Endodermal cell (in vitro differentiated cells): ENCODE measurements at regions not wholly inside any gene's neighbourhood (a gene's known extent, or its start where the extent isn't known, plus 50 kb on each side); places are given as distances from the start of the nearest gene placed in this dataset.

Source experiments
- DNase-seq: peaks from one replicate; pipeline ENCODE4 v3.0.0-alpha.2; 2017
- H3K27ac ChIP-seq: 2 replicates; pipeline ENCODE4 v1.5.1; 2013; ENCODE audit warnings: mild to moderate bottlenecking, low read depth, low read length, moderate library complexity
- H3K27me3 ChIP-seq: 2 replicates; pipeline ENCODE4 v1.6.1; 2013; ENCODE audit warnings: mild to moderate bottlenecking, low read length, moderate library complexity; ENCODE audit not compliant: insufficient read depth, control insufficient read depth, poor library complexity, severe bottlenecking
- H3K36me3 ChIP-seq: 2 replicates; pipeline ENCODE4 v1.7.0; 2013; ENCODE audit warnings: mild to moderate bottlenecking, low read length, moderate library complexity; ENCODE audit not compliant: control insufficient read depth, insufficient read depth
- H3K4me1 ChIP-seq: one replicate; pipeline ENCODE4 v1.7.0; 2013; ENCODE audit warnings: low read length; ENCODE audit not compliant: control insufficient read depth, insufficient read depth
- H3K4me3 ChIP-seq: 2 replicates; pipeline ENCODE4 v1.5.1; 2013; ENCODE audit warnings: mild to moderate bottlenecking, low read length, moderate library complexity
- H3K9ac ChIP-seq: 2 replicates; pipeline ENCODE4 v1.6.1; 2013; ENCODE audit warnings: mild to moderate bottlenecking, low read length, moderate library complexity; ENCODE audit not compliant: poor library complexity, severe bottlenecking; ENCODE audit errors: extremely low read depth
- H3K9me3 ChIP-seq: 2 replicates; pipeline ENCODE4 v1.6.1; 2013; ENCODE audit warnings: mild to moderate bottlenecking, low read length, moderate library complexity; ENCODE audit not compliant: control insufficient read depth
- H3K27ac Mint-ChIP-seq: 2 replicates; pipeline ENCODE4 v1.8.0; 2020; ENCODE audit warnings: mixed read lengths
- H3K27me3 Mint-ChIP-seq: 2 replicates; pipeline ENCODE4 v1.8.0; 2021; ENCODE audit warnings: mild to moderate bottlenecking, mixed read lengths; ENCODE audit not compliant: insufficient read depth
- H3K36me3 Mint-ChIP-seq: 2 replicates; pipeline ENCODE4 v1.8.0; 2020; ENCODE audit warnings: low read depth, mixed read lengths
- H3K4me1 Mint-ChIP-seq: 2 replicates; pipeline ENCODE4 v1.8.0; 2020; ENCODE audit warnings: mixed read lengths
- H3K4me3 Mint-ChIP-seq: 2 replicates; pipeline ENCODE4 v1.8.0; 2020; ENCODE audit warnings: mild to moderate bottlenecking, moderate library complexity, mixed read lengths
- H3K9me3 Mint-ChIP-seq: 2 replicates; pipeline ENCODE4 v1.8.0; 2020; ENCODE audit warnings: mild to moderate bottlenecking, mixed read lengths
- WGBS, 2 experiments: methylation state at CpG; one replicate each; pipeline versions ENCODE4 v1.1.5 to v1.1.7; 2013; ENCODE audit warnings: missing lambda C conversion rate in 2 of 2, mixed read lengths in 1 of 2; ENCODE audit not compliant: insufficient coverage in 1 of 2, insufficient read length in 1 of 2; 5-methylcytosine and 5-hydroxymethylcytosine counted together
- TF ChIP-seq, protein P1 (sequence below): fragments of 200-600 bp; sonication (generic); conservative IDR thresholded peaks from 2 replicates; pipeline ENCODE4 v1.5.0; 2021; ENCODE audit warnings: antibody characterized with exemption, mild to moderate bottlenecking

DNA sequence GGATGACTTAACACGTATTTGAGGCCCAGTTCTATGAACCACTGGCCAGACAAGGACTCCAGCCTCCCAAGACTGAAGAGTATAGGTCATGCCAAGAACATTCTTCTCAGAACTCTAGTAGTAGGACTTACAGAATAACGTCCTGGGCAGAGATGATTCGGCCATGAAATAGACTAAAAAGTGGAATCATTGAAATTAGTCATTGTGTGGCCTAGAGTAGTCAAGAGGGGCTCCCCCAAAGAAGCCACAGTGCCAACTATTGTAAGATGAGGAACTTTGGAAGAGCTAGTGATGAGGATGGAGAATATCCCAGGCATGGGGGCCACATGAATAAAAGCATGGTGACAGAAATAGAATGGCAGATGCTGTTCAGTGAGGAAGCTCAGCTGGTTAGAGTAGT lies 101.1 kb downstream of the TRIB2 start:
- no peaks in the 10 kb centered on the region for H3K36me3 ChIP-seq
- WGBS, 2 experiments, result 87 to 97% methylated on average over 3 of the region's 3 CpGs
- Mint-ChIP-seq H3K9me3 (no peaks in the 10 kb centered on the region), H3K36me3 (no peaks in the 10 kb centered on the region), H3K27ac (no peak overlapping the region), H3K4me1 (no peaks in the 10 kb centered on the region), H3K27me3 (no peaks in the 10 kb centered on the region), H3K4me3 (no peak overlapping the region)
- TF ChIP-seq, protein P1, sequence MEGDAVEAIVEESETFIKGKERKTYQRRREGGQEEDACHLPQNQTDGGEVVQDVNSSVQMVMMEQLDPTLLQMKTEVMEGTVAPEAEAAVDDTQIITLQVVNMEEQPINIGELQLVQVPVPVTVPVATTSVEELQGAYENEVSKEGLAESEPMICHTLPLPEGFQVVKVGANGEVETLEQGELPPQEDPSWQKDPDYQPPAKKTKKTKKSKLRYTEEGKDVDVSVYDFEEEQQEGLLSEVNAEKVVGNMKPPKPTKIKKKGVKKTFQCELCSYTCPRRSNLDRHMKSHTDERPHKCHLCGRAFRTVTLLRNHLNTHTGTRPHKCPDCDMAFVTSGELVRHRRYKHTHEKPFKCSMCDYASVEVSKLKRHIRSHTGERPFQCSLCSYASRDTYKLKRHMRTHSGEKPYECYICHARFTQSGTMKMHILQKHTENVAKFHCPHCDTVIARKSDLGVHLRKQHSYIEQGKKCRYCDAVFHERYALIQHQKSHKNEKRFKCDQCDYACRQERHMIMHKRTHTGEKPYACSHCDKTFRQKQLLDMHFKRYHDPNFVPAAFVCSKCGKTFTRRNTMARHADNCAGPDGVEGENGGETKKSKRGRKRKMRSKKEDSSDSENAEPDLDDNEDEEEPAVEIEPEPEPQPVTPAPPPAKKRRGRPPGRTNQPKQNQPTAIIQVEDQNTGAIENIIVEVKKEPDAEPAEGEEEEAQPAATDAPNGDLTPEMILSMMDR, result no peak
- no peak overlapping the region for H3K27ac ChIP-seq
- H3K9me3 ChIP-seq, result no peaks in the 10 kb centered on the region
- H3K9ac ChIP-seq, result no peak overlapping the region
- no peak overlapping the region for H3K4me3 ChIP-seq
- no peak for DNase-seq
- no peaks in the 10 kb centered on the region for H3K4me1 ChIP-seq
- H3K27me3 ChIP-seq, result no peaks in the 10 kb centered on the region

DNA sequence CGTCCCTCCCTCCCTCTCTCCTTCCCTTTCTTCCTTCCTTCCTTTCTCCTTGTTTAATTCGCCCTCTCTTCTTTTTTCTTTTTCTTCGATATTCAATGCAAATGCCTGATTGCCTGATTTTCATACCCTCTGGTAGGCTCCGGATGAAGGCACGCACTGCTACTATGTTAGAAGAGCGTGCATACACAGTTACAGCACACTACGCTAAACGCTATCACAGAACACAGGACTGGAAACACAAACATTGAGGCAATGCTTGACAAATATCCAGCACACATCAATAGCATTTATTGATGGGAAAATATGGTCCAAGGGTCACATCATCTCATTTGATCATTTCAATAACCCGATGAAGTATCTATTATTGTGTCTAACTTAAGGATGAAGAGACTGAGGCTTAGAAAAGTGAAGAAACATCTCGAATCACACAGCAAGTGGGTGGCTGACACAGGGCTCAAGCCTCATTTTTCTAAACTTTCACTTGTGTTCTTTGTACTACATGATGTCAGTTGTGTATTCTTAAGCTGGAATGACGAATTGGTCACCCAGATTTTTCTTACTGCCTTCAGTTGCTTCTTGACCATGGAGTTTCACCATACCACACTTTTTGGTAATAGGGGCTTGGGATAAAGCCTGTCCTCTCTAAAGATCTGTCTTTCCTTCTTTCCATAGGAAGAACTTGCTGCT lies 101.8 kb downstream of the TRIB2 start:
- H3K27me3 Mint-ChIP-seq, result no peaks in the 10 kb centered on the region
- no peaks in the 10 kb centered on the region for H3K36me3 Mint-ChIP-seq
- no peak overlapping the region for H3K9ac ChIP-seq
- H3K4me3 ChIP-seq, result no peak overlapping the region
- no peak for DNase-seq
- H3K9me3 ChIP-seq, result no peaks in the 10 kb centered on the region
- no peaks in the 10 kb centered on the region for H3K4me1 ChIP-seq
- H3K9me3 Mint-ChIP-seq, result no peaks in the 10 kb centered on the region
- no peaks in the 10 kb centered on the region for H3K4me1 Mint-ChIP-seq
- no peak overlapping the region for H3K4me3 Mint-ChIP-seq
- TF ChIP-seq, protein P1, result no peak
- 94 to 100% methylated on average over 8 to 11 of the region's 11 CpGs for WGBS, 2 experiments
- H3K36me3 ChIP-seq, result no peaks in the 10 kb centered on the region
- no peak overlapping the region for H3K27ac Mint-ChIP-seq
- H3K27ac ChIP-seq, result no peak overlapping the region
- H3K27me3 ChIP-seq, result no peaks in the 10 kb centered on the region

GRCh38 chr2:12819103-12819475 lies 102.4 kb downstream of the TRIB2 start:
- Histone ChIP-seq H3K9ac (no peak overlapping the region), H3K27me3 (no peaks in the 10 kb centered on the region), H3K4me3 (no peak overlapping the region), H3K4me1 (no peaks in the 10 kb centered on the region), H3K9me3 (no peaks in the 10 kb centered on the region), H3K36me3 (no peaks in the 10 kb centered on the region), H3K27ac (no peak overlapping the region)
- Mint-ChIP-seq H3K27ac (no peak overlapping the region), H3K4me3 (no peak overlapping the region), H3K9me3 (no peaks in the 10 kb centered on the region), H3K4me1 (no peaks in the 10 kb centered on the region), H3K36me3 (no peaks in the 10 kb centered on the region), H3K27me3 (no peaks in the 10 kb centered on the region)
- TF ChIP-seq, protein P1, result no peak
- no peak for DNase-seq
- WGBS, 2 experiments, result 90 to 92% methylated on average over 2 to 3 of the region's 3 CpGs
